K562 (cell line): ENCODE measurements at regions not wholly inside any gene's neighbourhood (a gene's known extent, or its start where the extent isn't known, plus 50 kb on each side); places are given as distances from the start of the nearest gene placed in this dataset.

Source experiments
- CREB1 ChIP-seq, 2 experiments: sonication (generic) in 1 of 2; formaldehyde crosslinking in 1 of 2; IDR thresholded peaks; 2 replicates each; pipeline versions ENCODE4 v1.6.1 to v1.8.0; 2012 to 2022; ENCODE audit warnings: inconsistent platforms in 1 of 2, mild to moderate bottlenecking in 1 of 2, missing genetic modification reagents in 1 of 2, moderate library complexity in 1 of 2
- ETS2 ChIP-seq: IDR thresholded peaks from 2 replicates; pipeline ENCODE4 v1.6.1; 2016; ENCODE audit warnings: borderline replicate concordance, missing genetic modification characterization, mild to moderate bottlenecking, moderate library complexity, missing compliant biosample characterization; ENCODE audit not compliant: poor library complexity, severe bottlenecking
- EZH2 ChIP-seq: IDR thresholded peaks from 2 replicates; pipeline ENCODE4 v1.6.1; 2012; ENCODE audit warnings: low read depth, mild to moderate bottlenecking, inconsistent platforms, low read length, borderline replicate concordance
- FOS ChIP-seq: IDR thresholded peaks from 3 replicates; pipeline ENCODE4 v1.6.1; 2011; ENCODE audit not compliant: insufficient read length; ENCODE audit errors: extremely low read depth
- FOSL1 ChIP-seq: fragments of 200-800 bp; sonication (Bioruptor generic); conservative IDR thresholded peaks from 2 replicates; pipeline ENCODE4 v1.6.1; 2016; ENCODE audit warnings: missing genetic modification characterization, missing compliant biosample characterization
- HSF4 ChIP-seq: fragments of 250-450 bp; sonication (Bioruptor Pico); IDR thresholded peaks from 2 replicates; pipeline ENCODE4 v2.1.2; 2022; ENCODE audit warnings: mild to moderate bottlenecking, moderate library complexity, borderline replicate concordance
- MBD2 ChIP-seq: sonication (generic); IDR thresholded peaks from 2 replicates; pipeline ENCODE4 v1.6.1; 2016; ENCODE audit warnings: low read depth, borderline replicate concordance
- NR3C1 ChIP-seq: sonication (generic); formaldehyde crosslinking; IDR thresholded peaks from 2 replicates; pipeline ENCODE4 v1.8.1; 2022; ENCODE audit warnings: missing genetic modification reagents
- SMAD3 ChIP-seq: fragments of 450-650 bp; formaldehyde crosslinking; conservative IDR thresholded peaks from 2 replicates; pipeline ENCODE4 v1.4.0; 2020; ENCODE audit warnings: mild to moderate bottlenecking
- SNRNP70 ChIP-seq: fragments of 200-400 bp; formaldehyde crosslinking; optimal IDR thresholded peaks from 2 replicates; pipeline ENCODE3; 2017; ENCODE audit warnings: low read depth, low read length
- TOE1 ChIP-seq, 2 experiments: fragments of 450-650 bp in 1 of 2; sonication (generic) in 1 of 2; formaldehyde crosslinking in 1 of 2; IDR thresholded peaks; 2 replicates each; pipeline versions ENCODE4 v1.7.1 to v1.8.0; 2016 to 2022; ENCODE audit warnings: borderline replicate concordance in 2 of 2, mild to moderate bottlenecking in 2 of 2, antibody characterized with exemption in 1 of 2, inconsistent platforms in 1 of 2, low read depth in 1 of 2, missing genetic modification reagents in 1 of 2, moderate library complexity in 1 of 2
- ZNF134 ChIP-seq: fragments of 250-450 bp; sonication (Bioruptor Pico); conservative IDR thresholded peaks from 2 replicates; pipeline ENCODE4 v1.4.0; 2020
- ZNF217 ChIP-seq: sonication (generic); formaldehyde crosslinking; IDR thresholded peaks from 2 replicates; pipeline ENCODE4 v1.8.0; 2022; ENCODE audit warnings: mild to moderate bottlenecking, missing genetic modification reagents
- ZNF311 ChIP-seq: fragments of 250-450 bp; sonication (Bioruptor Pico); IDR thresholded peaks from 2 replicates; pipeline ENCODE4 v1.4.0; 2020; ENCODE audit warnings: mild to moderate bottlenecking, moderate library complexity
- ZNF354B ChIP-seq: fragments of 250-450 bp; sonication (Bioruptor Pico); IDR thresholded peaks from 2 replicates; pipeline ENCODE4 v1.4.0; 2020
- ZNF507 ChIP-seq: conservative IDR thresholded peaks from 2 replicates; pipeline ENCODE4 v1.6.1; 2017; ENCODE audit warnings: missing genetic modification characterization, missing compliant biosample characterization
- ZNF717 ChIP-seq: fragments of 250-450 bp; sonication (Bioruptor Pico); IDR thresholded peaks from 2 replicates; pipeline ENCODE4 v1.5.0; 2021
- ZNF79 ChIP-seq: fragments of 250-450 bp; sonication (Bioruptor Pico); IDR thresholded peaks from 2 replicates; pipeline ENCODE4 v1.4.0; 2020; ENCODE audit warnings: low read depth, mild to moderate bottlenecking, moderate library complexity
- TF ChIP-seq, protein P1 (sequence below): sonication (generic); formaldehyde crosslinking; IDR thresholded peaks from 2 replicates; pipeline ENCODE4 v1.9.0; 2022; ENCODE audit warnings: mild to moderate bottlenecking, missing genetic modification reagents
- TF ChIP-seq, protein P2 (sequence below): sonication (generic); formaldehyde crosslinking; IDR thresholded peaks from 2 replicates; pipeline ENCODE4 v1.8.1; 2023; ENCODE audit warnings: mild to moderate bottlenecking, missing genetic modification reagents, moderate library complexity
- TF ChIP-seq, protein P3 (sequence below): sonication (generic); formaldehyde crosslinking; IDR thresholded peaks from 2 replicates; pipeline ENCODE4 v1.8.0; 2022; ENCODE audit warnings: mild to moderate bottlenecking, missing genetic modification reagents
- TF ChIP-seq, protein P4 (sequence below): fragments of 250-450 bp; sonication (Bioruptor Pico); IDR thresholded peaks from 2 replicates; pipeline ENCODE4 v1.8.0; 2022; ENCODE audit warnings: moderate library complexity, mild to moderate bottlenecking, inconsistent platforms

DNA sequence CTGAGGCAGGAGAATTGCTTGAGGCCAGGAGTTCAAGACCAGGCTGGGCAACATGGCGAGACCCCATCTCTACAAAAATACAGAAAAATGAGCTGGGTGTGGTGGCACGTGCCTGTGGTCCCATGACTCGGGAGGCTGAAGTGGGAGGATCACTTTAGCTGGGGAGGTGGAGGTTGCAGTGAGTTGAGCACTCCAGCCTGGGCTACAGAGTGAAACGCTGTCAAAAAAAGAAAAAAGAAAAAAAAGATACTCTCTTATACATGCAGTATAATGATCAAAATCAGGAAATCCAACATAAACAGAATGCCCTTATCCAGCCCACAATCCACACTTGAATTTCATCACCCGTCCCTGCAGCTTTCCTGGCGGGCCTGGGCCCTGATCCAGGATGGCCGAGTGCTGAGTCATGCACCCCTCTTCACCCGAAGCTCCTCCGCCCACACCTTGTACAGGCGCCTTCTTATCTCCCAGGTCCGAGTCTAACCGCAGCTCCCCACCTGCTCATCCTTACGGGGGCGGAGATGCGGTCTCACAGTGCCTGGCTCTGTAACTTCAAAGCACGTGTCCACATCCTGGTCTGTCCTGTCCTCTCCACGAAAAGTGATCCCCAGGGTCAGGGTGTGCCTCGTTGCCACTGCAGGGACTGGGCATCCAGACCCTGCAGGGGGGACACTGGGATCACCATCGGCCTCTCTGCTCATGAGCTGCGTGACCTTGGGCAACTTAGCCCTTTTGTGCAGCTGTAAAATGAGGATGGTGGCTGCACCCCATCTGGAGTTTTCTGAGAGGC, 120.2 kb upstream of the SLC45A1 start (continued):
- TF ChIP-seq, protein P1, sequence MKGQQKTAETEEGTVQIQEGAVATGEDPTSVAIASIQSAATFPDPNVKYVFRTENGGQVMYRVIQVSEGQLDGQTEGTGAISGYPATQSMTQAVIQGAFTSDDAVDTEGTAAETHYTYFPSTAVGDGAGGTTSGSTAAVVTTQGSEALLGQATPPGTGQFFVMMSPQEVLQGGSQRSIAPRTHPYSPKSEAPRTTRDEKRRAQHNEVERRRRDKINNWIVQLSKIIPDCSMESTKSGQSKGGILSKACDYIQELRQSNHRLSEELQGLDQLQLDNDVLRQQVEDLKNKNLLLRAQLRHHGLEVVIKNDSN (CRISPR knock-in tag), result peak; percentile 67
- TF ChIP-seq MBD2 (peak; percentile 81), ZNF717 (CRISPR knock-in tag) (no peak), HSF4 (CRISPR knock-in tag) (no peak), CREB1 (IDR thresholded peaks at IDR 0.05) (peak; percentile 74), CREB1 (CRISPR knock-in tag; IDR thresholded peaks at IDR 0.05) (no peak), FOS (no peak), EZH2 (no peak), SMAD3 (0 out of 2 replicates have a peak, but pooled peaks have one; percentile 30), ZNF507 (tag) (no peak), ZNF354B (CRISPR knock-in tag) (no peak), NR3C1 (CRISPR knock-in tag) (no peak), ZNF134 (no peak), ETS2 (tag) (no peak), TOE1 (IDR thresholded peaks at IDR 0.05; ENCODE audit: borderline replicate concordance) (peak; percentile 93), TOE1 (CRISPR knock-in tag; IDR thresholded peaks at IDR 0.05; ENCODE audit: borderline replicate concordance, low read depth) (no peak), ZNF311 (no peak), SNRNP70 (no peak), ZNF217 (CRISPR knock-in tag) (no peak), ZNF79 (CRISPR knock-in tag) (no peak), FOSL1 (tag) (peak; percentile 96)
- TF ChIP-seq, protein P2, sequence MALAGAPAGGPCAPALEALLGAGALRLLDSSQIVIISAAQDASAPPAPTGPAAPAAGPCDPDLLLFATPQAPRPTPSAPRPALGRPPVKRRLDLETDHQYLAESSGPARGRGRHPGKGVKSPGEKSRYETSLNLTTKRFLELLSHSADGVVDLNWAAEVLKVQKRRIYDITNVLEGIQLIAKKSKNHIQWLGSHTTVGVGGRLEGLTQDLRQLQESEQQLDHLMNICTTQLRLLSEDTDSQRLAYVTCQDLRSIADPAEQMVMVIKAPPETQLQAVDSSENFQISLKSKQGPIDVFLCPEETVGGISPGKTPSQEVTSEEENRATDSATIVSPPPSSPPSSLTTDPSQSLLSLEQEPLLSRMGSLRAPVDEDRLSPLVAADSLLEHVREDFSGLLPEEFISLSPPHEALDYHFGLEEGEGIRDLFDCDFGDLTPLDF (CRISPR knock-in tag), result no peak
- TF ChIP-seq, protein P3, sequence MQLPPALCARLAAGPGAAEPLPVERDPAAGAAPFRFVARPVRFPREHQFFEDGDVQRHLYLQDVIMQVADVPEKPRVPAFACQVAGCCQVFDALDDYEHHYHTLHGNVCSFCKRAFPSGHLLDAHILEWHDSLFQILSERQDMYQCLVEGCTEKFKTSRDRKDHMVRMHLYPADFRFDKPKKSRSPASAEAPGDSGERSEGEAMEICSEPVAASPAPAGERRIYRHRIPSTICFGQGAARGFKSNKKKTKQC, result 0 out of 2 replicates have a peak, but pooled peaks have one; percentile 30
- TF ChIP-seq, protein P4, sequence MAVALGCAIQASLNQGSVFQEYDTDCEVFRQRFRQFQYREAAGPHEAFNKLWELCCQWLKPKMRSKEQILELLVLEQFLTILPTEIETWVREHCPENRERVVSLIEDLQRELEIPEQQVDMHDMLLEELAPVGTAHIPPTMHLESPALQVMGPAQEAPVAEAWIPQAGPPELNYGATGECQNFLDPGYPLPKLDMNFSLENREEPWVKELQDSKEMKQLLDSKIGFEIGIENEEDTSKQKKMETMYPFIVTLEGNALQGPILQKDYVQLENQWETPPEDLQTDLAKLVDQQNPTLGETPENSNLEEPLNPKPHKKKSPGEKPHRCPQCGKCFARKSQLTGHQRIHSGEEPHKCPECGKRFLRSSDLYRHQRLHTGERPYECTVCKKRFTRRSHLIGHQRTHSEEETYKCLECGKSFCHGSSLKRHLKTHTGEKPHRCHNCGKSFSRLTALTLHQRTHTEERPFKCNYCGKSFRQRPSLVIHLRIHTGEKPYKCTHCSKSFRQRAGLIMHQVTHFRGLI (CRISPR knock-in tag), result no peak
